ENCODE measurements at regions not wholly inside any gene's neighbourhood (a gene's known extent, or its start where the extent isn't known, plus 50 kb on each side); places are given as distances from the start of the nearest gene placed in this dataset.

- Histone ChIP-seq H3K36me3 (no peaks in the 10 kb centered on the region), H3K27ac (no peak overlapping the region), H3K27me3 (no peaks in the 10 kb centered on the region), H3K4me3 (no peak overlapping the region), H3K9me3 (no peaks in the 10 kb centered on the region), H3K4me1 (no peaks in the 10 kb centered on the region)
- intact Hi-C loops (cut with DNase I; ENCODE audit: low total_unique reads) (no loop called here), in situ Hi-C loops (cut with MboI; ENCODE audit: low sequenced_read_pairs in 4 of 4) (no loop called here)
- ATAC-seq = no peak
- no peak for DNase-seq
- TF ChIP-seq POLR2A (IDR thresholded peaks at IDR 0.05) (no peak), CTCF (IDR thresholded peaks at IDR 0.05 in 4 of 5, conservative IDR thresholded peaks at IDR 0.05 in 1 of 5) (no peak)
These were observed 1182.6 kb downstream of the AMY1C start for GRCh38 chr1:104932030-104932915.

- Histone ChIP-seq H3K9me3 (no peaks in the 10 kb centered on the region), H3K4me3 (no peak overlapping the region), H3K4me1 (no peaks in the 10 kb centered on the region), H3K27ac (no peak overlapping the region), H3K27me3 (no peaks in the 10 kb centered on the region), H3K36me3 (no peaks in the 10 kb centered on the region)
- ATAC-seq (no peak), DNase-seq (no peak)
- intact Hi-C loops (cut with DNase I; ENCODE audit: low total_unique reads) = no loop called here
- no peak for TF ChIP-seq CTCF (IDR thresholded peaks at IDR 0.05 in 4 of 5, conservative IDR thresholded peaks at IDR 0.05 in 1 of 5)
- in situ Hi-C loops (cut with MboI; ENCODE audit: low sequenced_read_pairs in 4 of 4) = no loop called here
These were observed 1183.4 kb downstream of the AMY1C start for GRCh38 chr1:104932949-104933679.

GRCh38 chr1:104933846-104934245, 1184.1 kb downstream of the AMY1C start:
- in situ Hi-C loops (cut with MboI; ENCODE audit: low sequenced_read_pairs in 4 of 4) = no loop called here
- no peak for DNase-seq
- Histone ChIP-seq H3K9me3 (no peaks in the 10 kb centered on the region), H3K27me3 (no peaks in the 10 kb centered on the region), H3K4me3 (no peak overlapping the region), H3K27ac (no peak overlapping the region), H3K36me3 (no peaks in the 10 kb centered on the region), H3K4me1 (no peaks in the 10 kb centered on the region)
- no peak for ATAC-seq
- intact Hi-C loops (cut with DNase I; ENCODE audit: low total_unique reads) = no loop called here
- TF ChIP-seq POLR2A (IDR thresholded peaks at IDR 0.05) (no peak), CTCF (IDR thresholded peaks at IDR 0.05 in 4 of 5, conservative IDR thresholded peaks at IDR 0.05 in 1 of 5) (no peak)

GRCh38 chr1:104945406-104945805, 1195.7 kb downstream of the AMY1C start:
- no peaks in the 10 kb centered on the region for H3K9me3 ChIP-seq
- H3K27ac ChIP-seq = no peak overlapping the region
- H3K27me3 ChIP-seq = no peaks in the 10 kb centered on the region
- in situ Hi-C loops (cut with MboI; ENCODE audit: low sequenced_read_pairs in 4 of 4) = no loop called here
- intact Hi-C loops (cut with DNase I; ENCODE audit: low total_unique reads) = no loop called here
- no peak for TF ChIP-seq POLR2A (IDR thresholded peaks at IDR 0.05)
- DNase-seq (no peak), ATAC-seq (no peak)
- no peak overlapping the region for H3K4me3 ChIP-seq
- H3K36me3 ChIP-seq = no peaks in the 10 kb centered on the region
- H3K4me1 ChIP-seq = no peaks in the 10 kb centered on the region

- DNase-seq = no peak
- H3K4me3 ChIP-seq = no peak overlapping the region
These were observed 1197.0 kb downstream of the AMY1C start for GRCh38 chr1:104946558-104947210.

More at GRCh38 chr1:104946558-104947210, 1197.0 kb downstream of the AMY1C start:
- intact Hi-C loops (cut with DNase I; ENCODE audit: low total_unique reads) = no loop called here
- TF ChIP-seq POLR2A (IDR thresholded peaks at IDR 0.05) (no peak), CTCF (IDR thresholded peaks at IDR 0.05 in 4 of 5, conservative IDR thresholded peaks at IDR 0.05 in 1 of 5) (no peak)
- Histone ChIP-seq H3K27ac (no peak overlapping the region), H3K36me3 (no peaks in the 10 kb centered on the region), H3K9me3 (no peaks in the 10 kb centered on the region), H3K4me1 (no peaks in the 10 kb centered on the region), H3K27me3 (no peaks in the 10 kb centered on the region)
- in situ Hi-C loops (cut with MboI; ENCODE audit: low sequenced_read_pairs in 4 of 4) = no loop called here
- no peak for ATAC-seq
